GM21447 (cell line): ENCODE measurements at regions not wholly inside any gene's neighbourhood (a gene's known extent, or its start where the extent isn't known, plus 50 kb on each side); places are given as distances from the start of the nearest gene placed in this dataset.
"Not testable (repeated sequence)": the region's sequence is repeated elsewhere in the genome, so short reads cannot be mapped to it uniquely, and the experiment has no call there.

Experiments
- ATAC-seq: cut with Tn5 transposase; IDR thresholded peaks from one replicate; pipeline ENCODE4 v1.9.1; 2021; ENCODE audit not compliant: unreplicated experiment

GRCh38 chr13:83498045-83498444 is 384.2 kb downstream of the SLITRK1 start:
- no peak for ATAC-seq

DNA sequence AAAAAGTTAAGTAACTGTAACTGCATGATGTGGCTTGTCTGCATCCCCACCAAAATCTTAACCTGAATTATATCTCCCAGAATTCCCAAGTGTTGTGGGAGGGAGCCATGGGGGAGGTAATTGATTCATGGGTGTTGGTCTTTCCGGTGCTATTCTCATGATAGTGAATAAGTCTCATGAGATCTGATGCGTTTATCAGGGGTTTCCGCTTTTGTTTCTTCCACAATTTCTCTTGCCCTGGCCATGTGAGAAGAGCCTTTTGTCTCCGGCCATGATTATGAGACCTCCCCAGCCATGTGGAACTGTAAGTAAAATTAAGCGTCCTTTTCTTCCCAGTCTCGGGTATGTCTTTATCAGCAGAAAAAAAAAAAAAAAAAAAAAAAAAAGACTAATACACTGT is 385.8 kb downstream of the SLITRK1 start:
- no peak for ATAC-seq

DNA sequence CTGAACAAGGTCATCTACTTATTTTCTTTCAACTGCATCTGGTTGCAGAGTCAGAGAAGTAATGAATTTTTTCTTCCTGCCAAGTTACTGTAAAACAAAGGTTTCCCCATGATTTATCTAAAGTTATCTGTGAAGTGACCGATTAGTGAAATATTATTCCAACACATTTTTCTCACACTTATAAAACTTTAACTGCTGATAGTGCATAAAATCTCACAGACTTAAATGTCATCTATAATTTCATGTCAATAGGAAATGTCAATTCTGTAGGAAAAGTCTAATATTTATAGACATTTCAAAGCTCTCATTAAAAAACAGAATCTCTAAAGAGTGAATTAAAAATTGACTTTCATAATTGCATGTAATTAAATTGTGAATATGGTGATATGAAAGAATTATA is 397.2 kb downstream of the SLITRK1 start:
- no peak for ATAC-seq

GRCh38 chr13:83471011-83471410 is 411.3 kb downstream of the SLITRK1 start:
- no peak for ATAC-seq

GRCh38 chr13:83470133-83470797 is 412.0 kb downstream of the SLITRK1 start:
- no peak for ATAC-seq

DNA sequence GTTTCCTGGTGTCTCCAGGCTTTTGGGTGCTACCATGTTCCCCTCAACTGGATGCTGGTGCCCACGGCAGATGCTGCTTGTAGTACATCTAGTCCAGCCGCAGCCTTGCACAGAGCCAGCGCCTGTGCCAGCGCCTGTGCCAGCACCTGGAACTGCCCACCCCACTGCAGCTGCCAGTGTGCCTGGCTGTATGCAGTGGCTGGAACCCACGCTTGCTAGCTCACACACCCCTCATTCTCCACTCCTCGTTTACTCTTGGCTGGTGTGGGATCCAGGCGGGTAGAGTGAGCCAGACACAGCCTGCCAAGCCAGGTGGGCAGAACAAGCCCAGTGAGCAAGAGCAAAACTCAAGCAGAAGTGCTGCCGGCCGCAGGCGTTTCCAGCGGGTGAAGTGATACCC is 428.6 kb downstream of the SLITRK1 start:
- ATAC-seq = no peak

DNA sequence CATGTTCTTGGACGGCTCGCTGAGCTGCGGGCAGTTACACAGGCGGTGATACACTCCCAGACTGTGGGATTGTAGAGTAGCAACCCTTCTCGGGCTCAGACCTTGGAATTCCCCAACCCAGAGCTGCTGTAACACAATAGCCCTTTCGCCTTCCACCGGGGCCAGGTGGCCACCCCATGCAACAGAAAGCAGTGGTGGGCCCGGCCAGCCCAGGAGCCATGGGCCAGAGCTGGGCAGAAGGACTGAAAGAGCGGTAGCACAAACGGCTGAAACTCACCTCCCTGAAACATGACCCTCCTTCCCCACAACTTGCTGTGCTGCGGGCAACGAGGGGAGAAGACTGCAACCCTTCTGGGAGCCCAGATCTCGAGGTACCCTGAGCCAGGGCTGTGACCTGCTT is 429.0 kb downstream of the SLITRK1 start:
- ATAC-seq = no peak

- no peak for ATAC-seq
Observed at GRCh38 chr13:83452292-83452950, 429.9 kb downstream of the SLITRK1 start.

- ATAC-seq = no peak
Observed at GRCh38 chr13:83450591-83450990, 431.7 kb downstream of the SLITRK1 start.

DNA sequence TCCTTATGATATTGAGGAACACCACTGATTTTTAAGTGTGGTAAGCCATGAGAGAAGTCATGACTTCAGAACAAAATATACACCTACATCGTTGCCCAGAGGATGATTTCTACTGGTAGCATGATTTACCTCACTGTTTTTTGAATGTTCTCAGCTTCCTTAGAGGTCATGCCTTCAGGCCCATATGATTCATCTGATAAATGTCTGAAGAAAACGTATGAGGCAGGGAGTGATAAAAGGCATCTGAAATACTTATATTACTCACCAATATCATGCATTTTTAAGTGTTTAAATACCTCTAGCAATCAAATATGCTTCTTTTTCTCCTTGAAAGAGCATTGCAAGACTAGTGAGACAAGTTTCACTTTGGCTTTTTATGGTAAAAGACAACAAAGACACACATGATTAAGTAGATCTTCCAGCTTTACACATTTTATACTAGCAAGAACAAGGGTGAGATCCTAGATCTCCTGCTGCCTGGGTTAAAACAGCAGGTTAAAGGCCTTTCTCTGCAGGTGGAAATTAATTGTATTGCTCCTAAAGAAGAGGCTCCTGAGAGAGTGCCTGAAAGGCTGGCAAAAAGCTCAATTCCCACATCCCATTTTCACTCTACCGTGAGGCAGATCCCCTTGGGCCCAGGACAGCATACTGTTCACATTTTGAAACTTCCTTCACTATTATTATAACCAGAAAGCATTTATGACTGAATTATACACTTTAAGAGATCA is 432.4 kb downstream of the SLITRK1 start:
- no peak for ATAC-seq

- ATAC-seq = no peak
Observed at GRCh38 chr13:83440465-83440864, 441.8 kb downstream of the SLITRK1 start.

- not testable (repeated sequence) for ATAC-seq
Observed at GRCh38 chr13:83439464-83439863, 442.8 kb downstream of the SLITRK1 start.

- ATAC-seq = no peak
Observed at GRCh38 chr13:83423861-83424260, 458.4 kb downstream of the SLITRK1 start.

DNA sequence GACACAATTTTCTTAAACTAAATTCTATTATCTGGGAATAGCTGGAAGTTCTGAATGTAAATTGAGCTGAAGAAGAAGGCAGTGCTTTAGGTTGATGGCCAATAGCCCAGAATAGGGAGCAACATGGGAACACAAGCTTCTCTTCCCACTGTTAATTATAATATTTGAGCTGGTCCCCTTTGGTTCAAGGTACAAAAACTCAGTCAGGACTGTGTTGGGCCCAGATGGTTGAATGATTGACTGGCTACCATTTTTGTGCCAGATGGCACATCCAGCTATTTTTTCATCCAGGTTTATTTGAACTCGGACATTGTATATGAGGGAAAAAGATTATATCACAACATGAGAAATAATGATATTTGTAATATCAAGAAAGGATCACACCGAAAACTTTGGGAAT is 458.9 kb downstream of the SLITRK1 start:
- ATAC-seq = no peak

DNA sequence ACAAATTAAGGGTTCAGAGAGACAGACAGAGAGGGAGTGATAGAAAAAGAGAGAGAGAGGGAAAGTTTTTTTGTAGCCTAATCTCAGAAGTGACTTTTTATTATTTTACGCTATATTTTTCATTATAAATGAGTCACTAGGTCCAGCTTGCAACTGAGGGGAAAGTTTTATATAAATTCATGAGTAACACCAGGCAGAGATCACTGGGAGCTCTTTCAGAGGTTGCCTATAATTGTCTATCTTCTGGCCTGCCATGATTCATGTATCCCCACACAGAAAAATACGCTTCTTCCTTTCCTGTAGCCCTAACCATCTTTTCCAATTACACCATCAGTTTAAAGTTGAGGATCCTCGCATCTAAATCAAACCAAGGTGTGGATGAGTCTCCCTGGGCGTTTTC is 467.9 kb downstream of the SLITRK1 start:
- no peak for ATAC-seq

DNA sequence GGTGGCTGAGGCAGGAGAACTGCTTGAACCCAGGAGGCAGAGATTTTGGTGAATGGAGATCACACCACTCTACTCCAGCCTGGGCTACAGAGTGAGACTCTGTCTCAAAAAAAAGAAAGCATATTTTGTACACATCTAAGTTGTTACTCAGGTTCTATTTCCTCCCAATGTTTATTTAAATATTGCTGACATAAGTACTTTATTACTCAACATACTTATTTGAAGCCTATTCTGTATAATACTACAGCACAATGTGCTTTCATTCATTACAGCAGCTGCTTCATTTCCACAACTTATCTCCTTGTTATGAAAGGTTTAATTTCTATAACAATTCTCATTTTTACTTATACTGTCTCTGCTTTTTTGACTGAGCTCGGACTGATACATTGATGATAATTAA is 495.7 kb downstream of the SLITRK1 start:
- no peak for ATAC-seq

DNA sequence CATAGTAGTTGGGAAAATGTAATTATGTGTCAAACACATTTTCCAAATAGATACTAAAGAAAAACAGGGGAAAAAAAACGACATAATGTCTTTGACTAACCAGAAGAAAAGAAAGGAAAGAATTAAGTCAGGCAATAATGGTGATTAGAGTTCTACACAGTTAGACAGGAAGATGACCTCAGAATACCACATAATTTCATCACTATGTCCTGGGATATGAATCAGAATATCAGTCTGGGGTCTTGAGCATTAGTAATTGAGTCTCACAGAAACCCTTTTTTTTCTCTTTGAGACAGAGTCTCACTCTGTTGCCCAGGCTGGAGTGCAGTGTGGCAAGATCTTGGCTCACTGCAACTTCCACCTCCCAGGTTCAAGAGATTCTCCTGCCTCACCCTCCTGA is 503.4 kb downstream of the SLITRK1 start:
- ATAC-seq = no peak

- ATAC-seq = no peak
Observed at GRCh38 chr13:83377491-83377890, 504.8 kb downstream of the SLITRK1 start.

DNA sequence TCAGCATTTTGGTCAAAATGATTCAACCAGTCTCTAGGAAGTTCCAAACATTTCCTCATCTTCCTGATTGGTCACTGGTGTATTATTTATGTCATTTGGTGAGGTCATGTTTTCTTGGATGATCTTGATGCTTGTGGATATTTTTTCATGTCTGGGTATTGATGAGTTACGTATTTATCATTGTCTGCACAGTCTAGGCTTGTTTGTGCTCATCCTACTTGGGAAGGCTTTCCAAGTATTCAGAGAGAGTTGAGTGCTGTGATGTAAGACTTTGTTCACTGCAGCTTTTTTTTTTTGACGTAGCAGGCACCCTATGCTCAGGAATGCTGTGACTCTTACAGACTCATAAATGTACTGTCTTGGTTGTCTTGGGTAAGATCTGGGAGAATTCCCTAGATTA is 509.5 kb downstream of the SLITRK1 start:
- ATAC-seq = no peak

GRCh38 chr13:83365723-83366122 is 516.6 kb downstream of the SLITRK1 start:
- ATAC-seq = no peak

DNA sequence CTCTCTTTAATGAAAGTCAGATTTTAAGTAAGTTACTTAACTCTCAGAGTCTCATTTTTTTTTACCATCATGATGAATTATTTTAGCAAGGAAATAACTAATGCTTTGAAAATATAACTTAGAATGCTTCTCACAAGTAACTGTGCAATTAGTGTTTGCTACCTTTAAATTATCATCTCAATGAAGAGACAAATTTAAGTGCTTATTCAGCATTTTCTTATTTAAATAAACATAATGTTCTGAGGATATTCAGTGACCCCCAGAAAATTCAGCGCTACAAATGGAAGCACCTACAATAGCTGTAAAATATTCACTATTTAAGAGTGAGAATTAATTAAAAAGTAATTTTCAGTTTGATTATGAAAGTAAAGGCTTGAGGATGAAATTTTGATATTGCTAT is 527.2 kb downstream of the SLITRK1 start:
- ATAC-seq = no peak

GRCh38 chr13:83352391-83352790 is 529.9 kb downstream of the SLITRK1 start:
- no peak for ATAC-seq
